H1 (cell line): ENCODE measurements at regions not wholly inside any gene's neighbourhood (a gene's known extent, or its start where the extent isn't known, plus 50 kb on each side); places are given as distances from the start of the nearest gene placed in this dataset.

ENCODE experiments used
- CTCF ChIA-PET: fragments of 300-600 bp; sonication (Branson Sonifier 250); formaldehyde crosslinking; loops from one replicate; lab custom pipeline; 2021; ENCODE audit not compliant: partially characterized antibody; lab: Charles Lee
- POLR2A ChIA-PET: fragments of 300-600 bp; sonication (Branson Sonifier 250); formaldehyde crosslinking; loops from one replicate; lab custom pipeline; 2021; ENCODE audit warnings: inconsistent platforms; ENCODE audit not compliant: partially characterized antibody; lab: Charles Lee
- DNase-seq, 2 experiments: peaks; one replicate each; pipeline versions ENCODE4 v3.0.0 to v3.0.0-alpha.2; 2010 to 2022; ENCODE audit warnings: low spot score in 2 of 2, low read depth in 1 of 2, mixed read lengths in 1 of 2
- FAIRE-seq: peaks from 2 replicates; lab custom pipeline; 2011; peaks lifted over from hg19 to GRCh38; lab: Jason Lieb, UNC
- H2AFZ ChIP-seq: 2 replicates; pipeline ENCODE4 v1.8.1; 2012; ENCODE audit warnings: low read length, inconsistent platforms
- H2AK5ac ChIP-seq: 2 replicates; pipeline ENCODE4 v1.6.1; 2013; ENCODE audit warnings: low read depth, low read length
- H2BK120ac ChIP-seq: replicated peaks from 2 replicates; pipeline ENCODE3; 2013; ENCODE audit warnings: low read depth, low read length, inconsistent platforms
- H2BK12ac ChIP-seq: 2 replicates; pipeline ENCODE4 v1.6.1; 2013; ENCODE audit warnings: low read depth, low read length
- H2BK15ac ChIP-seq: 2 replicates; pipeline ENCODE4 v1.6.1; 2013; ENCODE audit warnings: low read length
- H2BK20ac ChIP-seq: 2 replicates; pipeline ENCODE4 v1.6.1; 2013; ENCODE audit warnings: low read length
- H2BK5ac ChIP-seq: 2 replicates; pipeline ENCODE4 v1.6.1; 2013; ENCODE audit warnings: low read depth, low read length
- H3K14ac ChIP-seq: 2 replicates; pipeline ENCODE4 v1.6.1; 2013; ENCODE audit warnings: inconsistent platforms; ENCODE audit not compliant: insufficient read length
- H3K18ac ChIP-seq: 2 replicates; pipeline ENCODE4 v1.6.1; 2013; ENCODE audit warnings: low read length; ENCODE audit errors: extremely low read depth
- H3K23ac ChIP-seq: 2 replicates; pipeline ENCODE4 v1.6.1; 2013; ENCODE audit warnings: inconsistent platforms; ENCODE audit not compliant: insufficient read length
- H3K23me2 ChIP-seq: 2 replicates; pipeline ENCODE4 v1.6.1; 2013; ENCODE audit warnings: low read depth, low read length
- H3K27ac ChIP-seq: 2 replicates; pipeline ENCODE4 v1.6.1; 2011; ENCODE audit warnings: low read depth, low read length, inconsistent platforms
- H3K27me3 ChIP-seq, 4 experiments: replicated peaks in 1 of 4; 1 replicate in 1 of 4; 2 replicates in 3 of 4; pipeline versions ENCODE4 v1.6.1 to v1.8.1; 2011 to 2013; ENCODE audit warnings: low read length in 3 of 4, mild to moderate bottlenecking in 3 of 4, inconsistent platforms in 2 of 4, mixed read lengths in 2 of 4, moderate library complexity in 1 of 4; ENCODE audit not compliant: control insufficient read depth in 3 of 4, insufficient read depth in 3 of 4; ENCODE audit errors: extremely low read depth in 1 of 4
- H3K36me3 ChIP-seq, 4 experiments: 2 replicates each; pipeline versions ENCODE4 v1.6.1 to v1.8.1; 2011 to 2013; ENCODE audit warnings: mild to moderate bottlenecking in 4 of 4, low read length in 3 of 4, moderate library complexity in 2 of 4, control low read depth in 1 of 4, inconsistent platforms in 1 of 4; ENCODE audit not compliant: insufficient read depth in 4 of 4, control insufficient read depth in 2 of 4
- H3K4ac ChIP-seq: replicated peaks from 2 replicates; pipeline ENCODE3; 2013; ENCODE audit warnings: low read length, low read depth, mixed read lengths, inconsistent platforms; ENCODE audit not compliant: insufficient read length
- H3K4me1 ChIP-seq, 4 experiments: replicated peaks in 1 of 4; 1 replicate in 1 of 4; 2 replicates in 3 of 4; pipeline versions ENCODE4 v1.6.1 to v1.8.1; 2011 to 2013; ENCODE audit warnings: low read length in 3 of 4, inconsistent platforms in 2 of 4, mixed read lengths in 1 of 4; ENCODE audit not compliant: insufficient read depth in 4 of 4, control insufficient read depth in 3 of 4
- H3K4me2 ChIP-seq, 2 experiments: 2 replicates each; pipeline versions ENCODE4 v1.6.1 to v1.8.1; 2011 to 2013; ENCODE audit warnings: low read depth in 2 of 2, low read length in 2 of 2, control low read depth in 1 of 2, inconsistent platforms in 1 of 2, mild to moderate bottlenecking in 1 of 2; ENCODE audit not compliant: insufficient read depth in 1 of 2
- H3K4me3 ChIP-seq, 4 experiments: fragments of 200-600, 300-600 bp in 1 of 4; sonication (generic), shearing (Covaris generic), sonication (Bioruptor Twin) in 1 of 4; 2 replicates each; pipeline versions ENCODE4 v1.5.1 to v1.8.1; 2011 to 2016; ENCODE audit warnings: low read length in 4 of 4, low read depth in 3 of 4, control low read depth in 2 of 4, inconsistent platforms in 2 of 4, mild to moderate bottlenecking in 2 of 4, mixed read lengths in 1 of 4, moderate library complexity in 1 of 4; ENCODE audit not compliant: insufficient read depth in 2 of 4; ENCODE audit errors: extremely low read depth in 1 of 4
- H3K56ac ChIP-seq: replicated peaks from 2 replicates; pipeline ENCODE3; 2013; ENCODE audit warnings: low read depth, mild to moderate bottlenecking, mixed read lengths, low read length, inconsistent platforms; ENCODE audit not compliant: insufficient read length
- H3K79me1 ChIP-seq: 2 replicates; pipeline ENCODE4 v1.6.1; 2013; ENCODE audit warnings: low read depth, low read length, control low read depth
- H3K79me2 ChIP-seq, 2 experiments: 2 replicates each; pipeline versions ENCODE4 v1.6.1 to v1.8.1; 2012 to 2013; ENCODE audit warnings: low read length in 2 of 2, mild to moderate bottlenecking in 2 of 2, inconsistent platforms in 1 of 2; ENCODE audit not compliant: insufficient read depth in 2 of 2, control insufficient read depth in 1 of 2
- H3K9ac ChIP-seq, 4 experiments: replicated peaks in 1 of 4; 1 replicate in 1 of 4; 2 replicates in 3 of 4; pipeline versions ENCODE4 v1.6.1 to v1.8.1; 2011 to 2013; ENCODE audit warnings: low read depth in 3 of 4, low read length in 3 of 4, control low read depth in 2 of 4, mild to moderate bottlenecking in 2 of 4, moderate library complexity in 2 of 4, inconsistent platforms in 1 of 4; ENCODE audit errors: extremely low read depth in 1 of 4
- H3K9me3 ChIP-seq, 2 experiments: 2 replicates each; pipeline versions ENCODE4 v1.6.1 to v1.8.1; 2012 to 2013; ENCODE audit warnings: mild to moderate bottlenecking in 2 of 2, moderate library complexity in 2 of 2, control low read depth in 1 of 2, inconsistent platforms in 1 of 2, low read depth in 1 of 2, low read length in 1 of 2, mixed read lengths in 1 of 2; ENCODE audit not compliant: insufficient read depth in 2 of 2
- H4K20me1 ChIP-seq, 2 experiments: replicated peaks in 1 of 2; 2 replicates each; pipeline versions ENCODE3 to v1.8.1; 2011 to 2013; ENCODE audit warnings: inconsistent platforms in 2 of 2, low read length in 2 of 2, mild to moderate bottlenecking in 1 of 2; ENCODE audit not compliant: insufficient read depth in 2 of 2, control insufficient read depth in 1 of 2
- H4K5ac ChIP-seq: 2 replicates; pipeline ENCODE4 v1.6.1; 2013; ENCODE audit warnings: low read length, low read depth, mixed read lengths, inconsistent platforms; ENCODE audit not compliant: insufficient read length
- H4K8ac ChIP-seq: 2 replicates; pipeline ENCODE4 v1.8.0; 2013; ENCODE audit warnings: mild to moderate bottlenecking, moderate library complexity, low read length, inconsistent platforms; ENCODE audit not compliant: insufficient read depth; ENCODE audit errors: extremely low read depth
- H4K91ac ChIP-seq: replicated peaks from 2 replicates; pipeline ENCODE3; 2013; ENCODE audit warnings: low read length, mixed read lengths, inconsistent platforms; ENCODE audit not compliant: insufficient read length
- CBX5 ChIP-seq: fragments of 300-800, 300-1000 bp; sonication (generic); IDR thresholded peaks from 2 replicates; pipeline ENCODE4 v1.7.1; 2016; ENCODE audit warnings: antibody characterized with exemption, low read length, low read depth
- CEBPB ChIP-seq: IDR thresholded peaks from 2 replicates; pipeline ENCODE4 v1.6.1; 2012; ENCODE audit warnings: low read depth, low read length
- JUND ChIP-seq: IDR thresholded peaks from 2 replicates; pipeline ENCODE4 v1.6.1; 2011; ENCODE audit warnings: mild to moderate bottlenecking, improper control_type of control experiment, low read length
- KDM4A ChIP-seq: IDR thresholded peaks from one replicate; pipeline ENCODE4 v1.7.1; 2012; ENCODE audit warnings: low read depth, mild to moderate bottlenecking, moderate library complexity, low read length, inconsistent platforms; ENCODE audit not compliant: severe bottlenecking
- MAFK ChIP-seq: IDR thresholded peaks from 2 replicates; pipeline ENCODE4 v1.6.1; 2012; ENCODE audit warnings: low read depth, mild to moderate bottlenecking, improper control_type of control experiment, low read length
- PHF8 ChIP-seq: fragments of 200-600 bp; sonication (generic); conservative IDR thresholded peaks from 2 replicates; pipeline ENCODE4 v1.7.1; 2012; ENCODE audit warnings: low read depth, mild to moderate bottlenecking, inconsistent platforms, low read length, moderate library complexity
- POU5F1 ChIP-seq: IDR thresholded peaks from 2 replicates; pipeline ENCODE4 v1.6.1; 2011; ENCODE audit warnings: low read depth, mild to moderate bottlenecking, low read length, moderate library complexity
- SAP30 ChIP-seq: fragments of 300-600 bp; sonication (generic); IDR thresholded peaks from 2 replicates; pipeline ENCODE4 v1.7.1; 2012; ENCODE audit warnings: low read length, moderate library complexity, mild to moderate bottlenecking, inconsistent platforms; ENCODE audit not compliant: insufficient read depth, insufficient replicate concordance
- WGBS, 2 experiments: shearing (Covaris generic) in 1 of 2; methylation state at CpG; one replicate each; pipeline versions ENCODE4 v1.1.6 to v1.1.7; 2013 to 2015; ENCODE audit warnings: low lambda C conversion rate in 2 of 2, mixed read lengths in 2 of 2, inconsistent platforms in 1 of 2, low coverage in 1 of 2, missing lambda C conversion rate in 1 of 2; ENCODE audit not compliant: insufficient replicate concordance in 2 of 2, insufficient coverage in 1 of 2, insufficient read length in 1 of 2; ENCODE audit errors: extremely low coverage in 1 of 2, missing lambda C conversion rate in 1 of 2; 5-methylcytosine and 5-hydroxymethylcytosine counted together
- TF ChIP-seq, protein P1 (sequence below): IDR thresholded peaks from 2 replicates; pipeline ENCODE4 v1.6.1; 2011; ENCODE audit warnings: low read depth, mild to moderate bottlenecking, low read length; ENCODE audit not compliant: insufficient read depth

- no peak overlapping the region for H3K27ac ChIP-seq
- no peak overlapping the region for H2BK5ac ChIP-seq
- no peak overlapping the region for H2BK12ac ChIP-seq
- no peak overlapping the region for H4K8ac ChIP-seq
- H3K27me3 ChIP-seq, result no peaks in the 10 kb centered on the region
- no peak overlapping the region for H3K23ac ChIP-seq
- no peaks in the 10 kb centered on the region for H4K20me1 ChIP-seq
- H3K79me2 ChIP-seq, result no peaks in the 10 kb centered on the region
- no peak overlapping the region for H2BK20ac ChIP-seq
- H4K5ac ChIP-seq, result no peak overlapping the region
- no peaks in the 10 kb centered on the region for H3K4me1 ChIP-seq
- no peaks in the 10 kb centered on the region for H3K36me3 ChIP-seq
- H4K91ac ChIP-seq, result no peak overlapping the region
- no peak for TF ChIP-seq KDM4A
- TF ChIP-seq JUND, result no peak
- TF ChIP-seq PHF8, result no peak
- no peak for TF ChIP-seq CBX5
- TF ChIP-seq, protein P1, sequence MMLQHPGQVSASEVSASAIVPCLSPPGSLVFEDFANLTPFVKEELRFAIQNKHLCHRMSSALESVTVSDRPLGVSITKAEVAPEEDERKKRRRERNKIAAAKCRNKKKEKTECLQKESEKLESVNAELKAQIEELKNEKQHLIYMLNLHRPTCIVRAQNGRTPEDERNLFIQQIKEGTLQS, result no peak
- TF ChIP-seq SAP30, result no peak
- no peak for TF ChIP-seq CEBPB
- TF ChIP-seq POU5F1, result no peak
- TF ChIP-seq MAFK, result no peak
- no peak overlapping the region for H3K14ac ChIP-seq
- no peak overlapping the region for H3K9ac ChIP-seq
- no peaks in the 10 kb centered on the region; a peak in 1 of 4 replicates for H3K9me3 ChIP-seq
- CTCF ChIA-PET, result interaction anchor here (0.6 to 1.0 kb wide), 3 partner anchors 8 to 513 kb away, joined by 3 read pairs; no protein-coding TSS in a partner anchor
- no peak overlapping the region for H2BK15ac ChIP-seq
- 85% methylated on average over 2 of the region's 2 CpGs; no CpG with 5 or more reads in 1 of the 2 experiments for WGBS, 2 experiments
- no peak overlapping the region for H3K4ac ChIP-seq
- H3K79me1 ChIP-seq, result no peaks in the 10 kb centered on the region
- no peak overlapping the region for H2BK120ac ChIP-seq
- DNase-seq, result no peak
- no peak overlapping the region for H2AK5ac ChIP-seq
- no peak overlapping the region for H3K56ac ChIP-seq
- POLR2A ChIA-PET, result no interaction called here
- no peak for FAIRE-seq
- no peak overlapping the region for H3K18ac ChIP-seq
- H2AFZ ChIP-seq, result no peak overlapping the region; the same call in 1 of the 2 replicates
- no peaks in the 10 kb centered on the region for H3K23me2 ChIP-seq
- H3K4me3 ChIP-seq, result no peak overlapping the region
- H3K4me2 ChIP-seq, result no peak overlapping the region
Observed at GRCh38 chr21:28196981-28197380, 795.7 kb downstream of the LTN1 start.
